MM.1S (cell line): ENCODE measurements at regions not wholly inside any gene's neighbourhood (a gene's known extent, or its start where the extent isn't known, plus 50 kb on each side); places are given as distances from the start of the nearest gene placed in this dataset.

Experiments
- DNase-seq: peaks from one replicate; pipeline ENCODE4 v3.0.0-alpha.2; 2015
- H2AFZ ChIP-seq: fragments of 300-600 bp; sonication (generic); 2 replicates; pipeline ENCODE4 v1.6.0; 2016; ENCODE audit warnings: antibody characterized with exemption, low read length
- H3F3A ChIP-seq: fragments of 300-600 bp; sonication (generic); 2 replicates; pipeline ENCODE4 v1.6.1; 2016; ENCODE audit warnings: mild to moderate bottlenecking, antibody characterized with exemption, low read length, moderate library complexity, mixed read lengths; ENCODE audit not compliant: insufficient read depth
- H3K27ac ChIP-seq: fragments of 300-600 bp; sonication (generic); 2 replicates; pipeline ENCODE4 v1.5.1; 2016; ENCODE audit warnings: mild to moderate bottlenecking, low read length
- H3K27me3 ChIP-seq: fragments of 300-600 bp; sonication (generic); replicated peaks from 2 replicates; pipeline ENCODE4 v1.6.0; 2016; ENCODE audit warnings: low read length; ENCODE audit not compliant: insufficient read depth
- H3K36me3 ChIP-seq: fragments of 300-600 bp; sonication (generic); replicated peaks from 2 replicates; pipeline ENCODE4 v1.6.1; 2016; ENCODE audit warnings: mild to moderate bottlenecking, low read length, mixed read lengths; ENCODE audit not compliant: insufficient read depth
- H3K4me1 ChIP-seq: fragments of 300-600 bp; sonication (generic); 2 replicates; pipeline ENCODE4 v1.6.1; 2016; ENCODE audit warnings: low read length, mixed read lengths
- H3K4me2 ChIP-seq: fragments of 300-600 bp; sonication (generic); 2 replicates; pipeline ENCODE4 v1.6.0; 2016; ENCODE audit warnings: low read depth, low read length
- H3K4me3 ChIP-seq: fragments of 300-600 bp; sonication (generic); 2 replicates; pipeline ENCODE4 v1.5.1; 2016; ENCODE audit warnings: low read length, mixed read lengths
- H3K79me2 ChIP-seq: fragments of 300-600 bp; sonication (generic); 2 replicates; pipeline ENCODE4 v1.6.1; 2016; ENCODE audit warnings: mixed run types, low read length, mixed read lengths
- H3K9ac ChIP-seq: fragments of 300-600 bp; sonication (generic); 2 replicates; pipeline ENCODE4 v1.6.1; 2016; ENCODE audit warnings: low read length, mixed read lengths
- H3K9me2 ChIP-seq: fragments of 300-600 bp; sonication (generic); replicated peaks from 2 replicates; pipeline ENCODE4 v1.6.1; 2016; ENCODE audit warnings: mild to moderate bottlenecking, low read length, mixed read lengths; ENCODE audit not compliant: insufficient read depth
- H3K9me3 ChIP-seq: fragments of 300-600 bp; sonication (generic); replicated peaks from 2 replicates; pipeline ENCODE4 v1.6.1; 2016; ENCODE audit warnings: mild to moderate bottlenecking, low read length, mixed read lengths; ENCODE audit not compliant: insufficient read depth
- H4K20me1 ChIP-seq: fragments of 300-600 bp; sonication (generic); 2 replicates; pipeline ENCODE4 v1.6.1; 2016; ENCODE audit warnings: mild to moderate bottlenecking, low read length, moderate library complexity, mixed read lengths; ENCODE audit not compliant: insufficient read depth
- CTCF ChIP-seq: fragments of 300-600 bp; sonication (generic); IDR thresholded peaks from 2 replicates; pipeline ENCODE4 v1.5.1; 2016; ENCODE audit warnings: antibody characterized with exemption, low read length, mixed read lengths
- EZH2 ChIP-seq: fragments of 300-600 bp; sonication (generic); optimal IDR thresholded peaks from 2 replicates; pipeline ENCODE3; 2017; ENCODE audit warnings: low read depth, mild to moderate bottlenecking, antibody characterized with exemption, low read length, mixed read lengths
- EZH2phosphoT487 ChIP-seq: fragments of 300-600 bp; sonication (generic); IDR thresholded peaks from 2 replicates; pipeline ENCODE4 v1.6.1; 2018; ENCODE audit warnings: antibody characterized with exemption, low read length

- H3K9me2 ChIP-seq: no peaks in the 10 kb centered on the region
- no peak overlapping the region for H3K4me3 ChIP-seq
- no peak overlapping the region for H3K27ac ChIP-seq
- H3K4me2 ChIP-seq: no peak overlapping the region
- DNase-seq: no peak
- TF ChIP-seq EZH2: no peak
- no peak for TF ChIP-seq CTCF
- TF ChIP-seq EZH2phosphoT487: no peak
- H3K9me3 ChIP-seq: no peaks in the 10 kb centered on the region
- no peaks in the 10 kb centered on the region for H3K79me2 ChIP-seq
- H3K4me1 ChIP-seq: no peaks in the 10 kb centered on the region
- no peaks in the 10 kb centered on the region for H4K20me1 ChIP-seq
- H3K27me3 ChIP-seq: no peaks in the 10 kb centered on the region
- no peak overlapping the region for H2AFZ ChIP-seq
- H3K9ac ChIP-seq: no peak overlapping the region
- H3F3A ChIP-seq: no peaks in the 10 kb centered on the region
- no peaks in the 10 kb centered on the region for H3K36me3 ChIP-seq
Measured at GRCh38 chr2:144615866-144616565, 96.1 kb upstream of the ZEB2 start.

GRCh38 chr2:144607891-144608521, 88.1 kb upstream of the ZEB2 start:
- no peak overlapping the region for H3K4me3 ChIP-seq
- TF ChIP-seq CTCF: no peak
- TF ChIP-seq EZH2: no peak
- no peak for TF ChIP-seq EZH2phosphoT487
- no peaks in the 10 kb centered on the region for H4K20me1 ChIP-seq
- no peaks in the 10 kb centered on the region for H3K9me2 ChIP-seq
- no peaks in the 10 kb centered on the region for H3K9me3 ChIP-seq
- no peaks in the 10 kb centered on the region for H3K4me1 ChIP-seq
- H2AFZ ChIP-seq: no peak overlapping the region
- H3K27me3 ChIP-seq: no peaks in the 10 kb centered on the region
- no peaks in the 10 kb centered on the region for H3K79me2 ChIP-seq
- H3K36me3 ChIP-seq: no peaks in the 10 kb centered on the region
- H3K9ac ChIP-seq: no peak overlapping the region
- DNase-seq: peak; percentile 12
- H3F3A ChIP-seq: no peaks in the 10 kb centered on the region
- H3K27ac ChIP-seq: no peak overlapping the region
- no peak overlapping the region for H3K4me2 ChIP-seq

GRCh38 chr2:144607099-144607498, 87.2 kb upstream of the ZEB2 start:
- Histone ChIP-seq H3K4me1 (no peaks in the 10 kb centered on the region), H3K36me3 (no peaks in the 10 kb centered on the region), H3K9ac (no peak overlapping the region), H3K27ac (no peak overlapping the region), H3K79me2 (no peaks in the 10 kb centered on the region), H3K9me2 (no peaks in the 10 kb centered on the region), H3K27me3 (no peaks in the 10 kb centered on the region), H3K4me2 (no peak overlapping the region), H3F3A (no peaks in the 10 kb centered on the region), H4K20me1 (no peaks in the 10 kb centered on the region), H3K9me3 (no peaks in the 10 kb centered on the region), H2AFZ (no peak overlapping the region), H3K4me3 (no peak overlapping the region)
- DNase-seq: no peak
- TF ChIP-seq EZH2phosphoT487 (no peak), EZH2 (no peak), CTCF (no peak)
